Psoas muscle (tissue), 7 donors: ENCODE measurements at regions not wholly inside any gene's neighbourhood (a gene's known extent, or its start where the extent isn't known, plus 50 kb on each side); places are given as distances from the start of the nearest gene placed in this dataset.
A peak's percentile ranks its signal among the peaks of the same experiment; 100 is the strongest.

Source experiments
- ATAC-seq, 4 donors: fragments of 200-7000 bp; cut with Tn5 transposase; one replicate each; pipeline ENCODE4 v1.9.1; 2020; ENCODE audit warnings: moderate library complexity in 3 of 4, mild to moderate bottlenecking in 2 of 4
- DNase-seq, 2 donors: peaks; one replicate each; pipeline ENCODE4 v3.0.0-alpha.2; 2020
- H3K27ac ChIP-seq: fragments of 200-600 bp; one replicate; pipeline ENCODE4 v1.8.0; 2022
- H3K27me3 ChIP-seq, 3 donors: fragments of 200-600 bp in 1 of 3; one replicate each; pipeline versions ENCODE4 v1.6.1 to v1.8.0; 2013 to 2022; ENCODE audit warnings: low read length in 2 of 3, mild to moderate bottlenecking in 2 of 3, moderate library complexity in 1 of 3; ENCODE audit not compliant: insufficient read depth in 3 of 3
- H3K36me3 ChIP-seq, 2 donors: fragments of 200-600 bp in 1 of 2; one replicate each; pipeline versions ENCODE4 v1.6.1 to v1.8.0; 2013 to 2022; ENCODE audit warnings: low read depth in 1 of 2, mild to moderate bottlenecking in 1 of 2, moderate library complexity in 1 of 2; ENCODE audit not compliant: insufficient read depth in 1 of 2
- H3K4me1 ChIP-seq: fragments of 200-600 bp; one replicate; pipeline ENCODE4 v1.8.0; 2022
- H3K4me3 ChIP-seq: fragments of 200-600 bp; one replicate; pipeline ENCODE4 v1.8.0; 2022; ENCODE audit warnings: mild to moderate bottlenecking
- H3K9me3 ChIP-seq: fragments of 200-600 bp; one replicate; pipeline ENCODE4 v1.8.0; 2022
- WGBS, 3 donors: extraction: QIAGEN DNeasy Blood & Tissue Kit; methylation state at CpG; one replicate each; pipeline versions ENCODE4 v1.1.6 to v1.1.7; 2013; 5-methylcytosine and 5-hydroxymethylcytosine counted together
- intact Hi-C, 2 donors: fragments of 100-400 bp; cut with DNase I; formaldehyde crosslinking; loops; one replicate each; pipeline versions ENCODE4 v1.11.0 to v1.14.2; 2022
- TF ChIP-seq, protein P1 (sequence below): fragments of 200-600 bp; IDR thresholded peaks from one replicate; pipeline ENCODE4 v1.8.0; 2022; ENCODE audit warnings: antibody characterized with exemption
- donor health status: healthy with polysubstance abuse.
- donor health status: DM: no; HTN: no; CAD: no; lungs with moderate emphysema.
- donor health status: Bipolar disorder and iron deficiency.
- donor health status: healthy.
- donor health status: DM: yes; HTN: yes; CAD: no.
- donor health status: DM: no; HTN: no; CAD: no.
- donor health status: DM: yes; HTN: yes; CAD: no.

DNA sequence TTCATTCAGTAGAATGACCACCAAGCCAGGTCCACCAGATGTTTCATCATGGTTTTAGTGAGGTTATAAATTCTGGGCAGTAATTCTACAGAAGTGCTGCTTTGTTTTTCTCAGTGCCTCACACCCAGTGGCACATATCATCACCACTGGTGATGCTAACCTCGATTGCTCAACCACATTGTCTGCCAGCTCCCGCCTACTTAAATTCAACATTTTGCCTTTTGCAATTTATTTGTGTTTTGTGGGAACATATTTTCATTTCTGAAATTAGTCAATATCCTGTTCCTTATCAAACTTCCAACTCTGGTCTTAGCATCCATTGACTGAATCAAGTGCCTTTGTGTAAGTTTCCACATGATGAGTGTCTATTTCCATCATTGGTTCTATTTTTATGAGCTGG lies 62.3 kb upstream of the TMEM178A start:
- Histone ChIP-seq H3K27ac (no peak overlapping the region), H3K27me3 (no peaks in the 10 kb centered on the region), H3K9me3 (no peaks in the 10 kb centered on the region), H3K36me3 (no peaks in the 10 kb centered on the region), H3K4me1 (peaks cover 7% of the 10 kb centered on the region), H3K4me3 (no peak overlapping the region)
- DNase-seq, result no peak
- 29 to 59% (median 34%) methylated on average over 2 of the region's 2 CpGs for WGBS, 3 donors
- TF ChIP-seq, protein P1, sequence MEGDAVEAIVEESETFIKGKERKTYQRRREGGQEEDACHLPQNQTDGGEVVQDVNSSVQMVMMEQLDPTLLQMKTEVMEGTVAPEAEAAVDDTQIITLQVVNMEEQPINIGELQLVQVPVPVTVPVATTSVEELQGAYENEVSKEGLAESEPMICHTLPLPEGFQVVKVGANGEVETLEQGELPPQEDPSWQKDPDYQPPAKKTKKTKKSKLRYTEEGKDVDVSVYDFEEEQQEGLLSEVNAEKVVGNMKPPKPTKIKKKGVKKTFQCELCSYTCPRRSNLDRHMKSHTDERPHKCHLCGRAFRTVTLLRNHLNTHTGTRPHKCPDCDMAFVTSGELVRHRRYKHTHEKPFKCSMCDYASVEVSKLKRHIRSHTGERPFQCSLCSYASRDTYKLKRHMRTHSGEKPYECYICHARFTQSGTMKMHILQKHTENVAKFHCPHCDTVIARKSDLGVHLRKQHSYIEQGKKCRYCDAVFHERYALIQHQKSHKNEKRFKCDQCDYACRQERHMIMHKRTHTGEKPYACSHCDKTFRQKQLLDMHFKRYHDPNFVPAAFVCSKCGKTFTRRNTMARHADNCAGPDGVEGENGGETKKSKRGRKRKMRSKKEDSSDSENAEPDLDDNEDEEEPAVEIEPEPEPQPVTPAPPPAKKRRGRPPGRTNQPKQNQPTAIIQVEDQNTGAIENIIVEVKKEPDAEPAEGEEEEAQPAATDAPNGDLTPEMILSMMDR, result no peak
- ATAC-seq, result no peak
- intact Hi-C loops, result no loop called here

GRCh38 chr2:39604866-39605265 lies 60.9 kb upstream of the TMEM178A start:
- no peak overlapping the region for H3K27ac ChIP-seq
- no peak for DNase-seq
- H3K4me1 ChIP-seq, result peaks cover 14% of the 10 kb centered on the region
- H3K9me3 ChIP-seq, result no peaks in the 10 kb centered on the region
- H3K27me3 ChIP-seq, result no peaks in the 10 kb centered on the region
- ATAC-seq, result no peak
- no peak overlapping the region for H3K4me3 ChIP-seq
- intact Hi-C loops, result no loop called here
- TF ChIP-seq, protein P1, result no peak
- 32 to 56% (median 43%) methylated on average over 4 of the region's 4 CpGs for WGBS, 3 donors
- no peaks in the 10 kb centered on the region for H3K36me3 ChIP-seq

GRCh38 chr2:39606585-39606984 lies 59.1 kb upstream of the TMEM178A start:
- 58 to 80% (median 61%) methylated on average over 4 of the region's 4 CpGs for WGBS, 3 donors
- intact Hi-C loops, result no loop called here
- DNase-seq (no peak), ATAC-seq (no peak)
- TF ChIP-seq, protein P1, result no peak
- H3K9me3 ChIP-seq, result no peaks in the 10 kb centered on the region
- H3K36me3 ChIP-seq, result no peaks in the 10 kb centered on the region
- H3K4me3 ChIP-seq, result no peak overlapping the region
- H3K4me1 ChIP-seq, result peaks cover 14% of the 10 kb centered on the region
- no peaks in the 10 kb centered on the region for H3K27me3 ChIP-seq
- H3K27ac ChIP-seq, result no peak overlapping the region

DNA sequence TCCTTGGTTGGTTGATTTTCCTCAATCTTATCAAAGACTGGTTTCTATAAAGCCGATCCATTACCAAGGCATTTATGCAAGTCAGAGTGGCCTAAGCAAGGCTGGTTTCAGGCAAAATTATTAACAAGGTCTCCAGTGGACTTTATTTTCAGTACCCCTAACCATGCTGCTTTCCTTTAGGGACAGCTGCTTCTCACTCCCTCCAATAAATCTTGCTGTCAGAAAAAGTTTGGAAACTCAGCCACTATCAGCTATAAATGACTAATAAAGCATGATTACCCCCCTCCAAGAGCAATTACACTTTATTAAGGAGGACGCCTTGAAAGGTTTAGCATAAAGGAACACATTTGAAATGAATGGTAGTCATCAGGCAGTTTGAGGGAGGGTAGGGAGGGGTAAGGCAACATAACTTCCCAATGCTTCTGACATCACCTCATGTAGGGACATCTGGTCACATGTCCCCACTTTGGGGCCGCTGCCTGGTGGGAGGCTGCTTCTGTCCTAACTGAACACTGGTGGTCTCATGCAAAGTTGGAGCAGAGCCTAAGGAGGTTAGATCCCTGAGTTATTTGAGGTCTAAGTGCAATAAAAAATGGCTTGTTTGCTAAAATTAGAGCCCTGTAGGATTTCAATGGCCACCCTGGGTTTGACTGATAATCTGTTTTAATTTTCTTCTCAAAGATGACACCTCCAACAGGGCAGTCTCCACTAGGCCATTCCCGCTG lies 58.0 kb upstream of the TMEM178A start:
- H3K4me1 ChIP-seq, result peaks cover 14% of the 10 kb centered on the region
- H3K27ac ChIP-seq, result no peak overlapping the region
- H3K36me3 ChIP-seq, result no peaks in the 10 kb centered on the region
- TF ChIP-seq, protein P1, result no peak
- no peaks in the 10 kb centered on the region for H3K27me3 ChIP-seq
- WGBS, 3 donors, result 81 to 89% (median 86%) methylated on average over 4 of the region's 4 CpGs
- no peak overlapping the region for H3K4me3 ChIP-seq
- ATAC-seq (no peak), DNase-seq (no peak)
- intact Hi-C loops, result no loop called here
- H3K9me3 ChIP-seq, result no peaks in the 10 kb centered on the region

GRCh38 chr2:39608263-39608575 lies 57.5 kb upstream of the TMEM178A start:
- peak overlapping the region; percentile 61 for H3K27ac ChIP-seq
- no peaks in the 10 kb centered on the region for H3K27me3 ChIP-seq
- ATAC-seq (no peak), DNase-seq (no peak)
- WGBS, 3 donors, result 63 to 87% (median 64%) methylated on average over 4 of the region's 4 CpGs
- H3K36me3 ChIP-seq, result no peaks in the 10 kb centered on the region
- TF ChIP-seq, protein P1, result no peak
- peaks cover 14% of the 10 kb centered on the region for H3K4me1 ChIP-seq
- H3K9me3 ChIP-seq, result no peaks in the 10 kb centered on the region
- intact Hi-C loops, result no loop called here
- H3K4me3 ChIP-seq, result no peak overlapping the region
